ENCODE measurements at regions not wholly inside any gene's neighbourhood (a gene's known extent, or its start where the extent isn't known, plus 50 kb on each side); places are given as distances from the start of the nearest gene placed in this dataset.

GRCh38 chr2:183825710-183826109, 701.5 kb downstream of the NUP35 start (continued):
- TF ChIP-seq ZBTB49 (CRISPR knock-in tag; IDR thresholded peaks at IDR 0.05; ENCODE audit: borderline replicate concordance) (no peak), ATF1 (CRISPR knock-in tag; IDR thresholded peaks at IDR 0.05) (no peak), ATF1 (tag; IDR thresholded peaks at IDR 0.05) (no peak), GTF2F1 (IDR thresholded peaks at IDR 0.05; ENCODE audit: low read depth, low read length) (no peak), ZHX1 (conservative IDR thresholded peaks at IDR 0.05; ENCODE audit: low read length) (no peak)

GRCh38 chr2:183829931-183830330, 705.7 kb downstream of the NUP35 start:
- in situ Hi-C loops (cut with MboI): no loop called here
- H3K9ac ChIP-seq (ENCODE audit: insufficient read depth in 1 of 2, low read depth in 2 of 2, low read length in 2 of 2): no peak overlapping the region
- DNase-seq (ENCODE audit: extremely low read depth in 1 of 4, low spot score in 3 of 4): no peak
- H3K27me3 ChIP-seq (ENCODE audit: control insufficient read depth in 2 of 2, insufficient read depth in 2 of 2, low read length in 2 of 2): no peaks in the 10 kb centered on the region
- no peaks in the 10 kb centered on the region for H3K79me2 ChIP-seq (ENCODE audit: control insufficient read depth, insufficient read depth, low read length)
- BruUV-seq (replicated peaks): no TSS peak
- H3K9me1 ChIP-seq (ENCODE audit: control insufficient read depth, insufficient read depth, low read length): no peaks in the 10 kb centered on the region
- ATAC-seq: no peak
- POLR2A ChIA-PET: no interaction called here
- no peak for TF ChIP-seq MEF2D (tag; conservative IDR thresholded peaks at IDR 0.05; ENCODE audit: low read depth)
- intact Hi-C loops (cut with micrococcal nuclease): no loop called here
- H3K4me3 ChIP-seq: no peak overlapping the region
- no peaks in the 10 kb centered on the region; the same call in 1 of the 2 replicates for H3K9me3 ChIP-seq (replicated peaks; ENCODE audit: control insufficient read depth, insufficient read depth, low read depth, low read length)
- no peak overlapping the region for H3K4me2 ChIP-seq (ENCODE audit: insufficient read depth, low read length)
- 0% methylated on average over 2 of the region's 2 CpGs for WGBS (ENCODE audit: insufficient coverage, low coverage, missing lambda C conversion rate)
- no peak for FAIRE-seq
- H4K20me1 ChIP-seq (replicated peaks; ENCODE audit: control insufficient read depth, insufficient read depth, low read length): no peaks in the 10 kb centered on the region
- no peak overlapping the region for H2AFZ ChIP-seq (ENCODE audit: low read depth, low read length)
- H3K27ac ChIP-seq (ENCODE audit: extremely low read depth, low read depth, low read length): no peak overlapping the region
- no peaks in the 10 kb centered on the region for H3K36me3 ChIP-seq (ENCODE audit: control insufficient read depth, insufficient read depth, low read length)
- CTCF ChIA-PET (ENCODE audit: low intra/inter-chr PET ratio): no interaction called here
- H3K4me1 ChIP-seq (replicated peaks in 1 of 2; ENCODE audit: control insufficient read depth in 2 of 2, insufficient read depth in 2 of 2, low read length in 2 of 2): no peaks in the 10 kb centered on the region
